A673 (cell line): ENCODE measurements at regions not wholly inside any gene's neighbourhood (a gene's known extent, or its start where the extent isn't known, plus 50 kb on each side); places are given as distances from the start of the nearest gene placed in this dataset.

ENCODE experiments used
- EZH2 ChIP-seq: fragments of 200-600 bp; sonication (generic); IDR thresholded peaks from 2 replicates; pipeline ENCODE4 v1.6.1; 2017; ENCODE audit warnings: borderline replicate concordance, low read depth, mild to moderate bottlenecking, mixed read lengths, antibody characterized with exemption, low read length; ENCODE audit not compliant: poor library complexity, severe bottlenecking
- TF ChIP-seq, protein P1 (sequence below): fragments of 300-800, 200-600 bp; sonication (generic); conservative IDR thresholded peaks from 2 replicates; pipeline ENCODE4 v1.5.1; 2017; ENCODE audit warnings: low read depth, mild to moderate bottlenecking, antibody characterized with exemption, low read length, moderate library complexity, mixed read lengths

GRCh38 chr11:115590254-115590653 is 86.0 kb upstream of the CADM1 start:
- TF ChIP-seq, protein P1, sequence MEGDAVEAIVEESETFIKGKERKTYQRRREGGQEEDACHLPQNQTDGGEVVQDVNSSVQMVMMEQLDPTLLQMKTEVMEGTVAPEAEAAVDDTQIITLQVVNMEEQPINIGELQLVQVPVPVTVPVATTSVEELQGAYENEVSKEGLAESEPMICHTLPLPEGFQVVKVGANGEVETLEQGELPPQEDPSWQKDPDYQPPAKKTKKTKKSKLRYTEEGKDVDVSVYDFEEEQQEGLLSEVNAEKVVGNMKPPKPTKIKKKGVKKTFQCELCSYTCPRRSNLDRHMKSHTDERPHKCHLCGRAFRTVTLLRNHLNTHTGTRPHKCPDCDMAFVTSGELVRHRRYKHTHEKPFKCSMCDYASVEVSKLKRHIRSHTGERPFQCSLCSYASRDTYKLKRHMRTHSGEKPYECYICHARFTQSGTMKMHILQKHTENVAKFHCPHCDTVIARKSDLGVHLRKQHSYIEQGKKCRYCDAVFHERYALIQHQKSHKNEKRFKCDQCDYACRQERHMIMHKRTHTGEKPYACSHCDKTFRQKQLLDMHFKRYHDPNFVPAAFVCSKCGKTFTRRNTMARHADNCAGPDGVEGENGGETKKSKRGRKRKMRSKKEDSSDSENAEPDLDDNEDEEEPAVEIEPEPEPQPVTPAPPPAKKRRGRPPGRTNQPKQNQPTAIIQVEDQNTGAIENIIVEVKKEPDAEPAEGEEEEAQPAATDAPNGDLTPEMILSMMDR = no peak
- TF ChIP-seq EZH2 = no peak
